PFSK-1 (cell line): ENCODE measurements at regions not wholly inside any gene's neighbourhood (a gene's known extent, or its start where the extent isn't known, plus 50 kb on each side); places are given as distances from the start of the nearest gene placed in this dataset.

ENCODE experiments used
- FOXP2 ChIP-seq: optimal IDR thresholded peaks from 2 replicates; pipeline ENCODE3; 2011; ENCODE audit warnings: borderline replicate concordance, control low read depth, inconsistent platforms; ENCODE audit not compliant: insufficient read depth; ENCODE audit errors: extremely low read length, extremely low read depth
- POLR2AphosphoS5 ChIP-seq: IDR thresholded peaks from 2 replicates; pipeline ENCODE4 v1.6.1; 2012; ENCODE audit warnings: low read depth, mild to moderate bottlenecking, control low read depth, low read length, moderate library complexity
- REST ChIP-seq, 2 experiments: IDR thresholded peaks; 2 replicates each; pipeline versions ENCODE4 v1.6.1 to v1.8.0; 2011 to 2012; ENCODE audit warnings: low read depth in 2 of 2, low read length in 2 of 2, control low read depth in 1 of 2, inconsistent platforms in 1 of 2, mild to moderate bottlenecking in 1 of 2, moderate library complexity in 1 of 2; ENCODE audit not compliant: insufficient read depth in 1 of 2
- SIN3A ChIP-seq: IDR thresholded peaks from 2 replicates; pipeline ENCODE4 v1.6.1; 2012; ENCODE audit warnings: mild to moderate bottlenecking, low read length, moderate library complexity, borderline replicate concordance; ENCODE audit not compliant: insufficient read depth
- TAF1 ChIP-seq: IDR thresholded peaks from 2 replicates; pipeline ENCODE4 v1.6.1; 2012; ENCODE audit warnings: low read length, control low read depth, borderline replicate concordance; ENCODE audit not compliant: insufficient read depth

GRCh38 chr6:91161246-91161645 lies 574.4 kb upstream of the MAP3K7 start:
- TF ChIP-seq POLR2AphosphoS5, result no peak
- TF ChIP-seq TAF1, result no peak
- no peak for TF ChIP-seq SIN3A
- TF ChIP-seq REST (IDR thresholded peaks at IDR 0.05; ENCODE audit: insufficient read depth in 1 of 2, low read depth in 2 of 2, low read length in 2 of 2), result no peak
- no peak for TF ChIP-seq FOXP2

- TF ChIP-seq TAF1 (no peak), SIN3A (no peak), FOXP2 (no peak), POLR2AphosphoS5 (no peak), REST (IDR thresholded peaks at IDR 0.05; ENCODE audit: insufficient read depth in 1 of 2, low read depth in 2 of 2, low read length in 2 of 2) (no peak)
Observed at GRCh38 chr6:91155129-91155785, 568.4 kb upstream of the MAP3K7 start.

GRCh38 chr6:91152824-91153223 lies 566.0 kb upstream of the MAP3K7 start:
- TF ChIP-seq SIN3A, result no peak
- no peak for TF ChIP-seq POLR2AphosphoS5
- no peak for TF ChIP-seq FOXP2
- no peak for TF ChIP-seq TAF1
- TF ChIP-seq REST (IDR thresholded peaks at IDR 0.05; ENCODE audit: insufficient read depth in 1 of 2, low read depth in 2 of 2, low read length in 2 of 2), result no peak

GRCh38 chr6:91149956-91150705 lies 563.3 kb upstream of the MAP3K7 start:
- no peak for TF ChIP-seq FOXP2
- TF ChIP-seq REST (IDR thresholded peaks at IDR 0.05; ENCODE audit: insufficient read depth in 1 of 2, low read depth in 2 of 2, low read length in 2 of 2), result no peak
- no peak for TF ChIP-seq TAF1
- TF ChIP-seq POLR2AphosphoS5, result no peak
- TF ChIP-seq SIN3A, result no peak
